H9 (cell line): ENCODE measurements at regions not wholly inside any gene's neighbourhood (a gene's known extent, or its start where the extent isn't known, plus 50 kb on each side); places are given as distances from the start of the nearest gene placed in this dataset.

Experiments
- DNase-seq: peaks from one replicate; pipeline ENCODE4 v3.0.0-alpha.2; 2017
- H2AFZ ChIP-seq: one replicate; pipeline ENCODE4 v1.6.1; 2013; ENCODE audit warnings: mild to moderate bottlenecking, low read length, control low read depth, moderate library complexity
- H2AK5ac ChIP-seq: 2 replicates; pipeline ENCODE4 v1.6.1; 2013; ENCODE audit warnings: low read length, control low read depth, mixed read lengths; ENCODE audit not compliant: insufficient read length
- H2BK120ac ChIP-seq: one replicate; pipeline ENCODE4 v1.6.1; 2013; ENCODE audit warnings: low read depth, mild to moderate bottlenecking, low read length, control low read depth, inconsistent platforms; ENCODE audit not compliant: poor library complexity, severe bottlenecking
- H2BK12ac ChIP-seq: 2 replicates; pipeline ENCODE4 v1.6.1; 2013; ENCODE audit warnings: low read length, control low read depth, mixed read lengths, low read depth; ENCODE audit not compliant: insufficient read length
- H2BK15ac ChIP-seq: 2 replicates; pipeline ENCODE4 v1.6.1; 2013; ENCODE audit warnings: low read depth, low read length, control low read depth
- H2BK20ac ChIP-seq: one replicate; pipeline ENCODE4 v1.6.1; 2013; ENCODE audit warnings: low read depth, mild to moderate bottlenecking, low read length, control low read depth, inconsistent platforms; ENCODE audit not compliant: poor library complexity, severe bottlenecking
- H2BK5ac ChIP-seq: 2 replicates; pipeline ENCODE4 v1.6.1; 2013; ENCODE audit warnings: low read length, control low read depth, mixed read lengths; ENCODE audit not compliant: insufficient read length
- H3K14ac ChIP-seq: 2 replicates; pipeline ENCODE4 v1.6.1; 2013; ENCODE audit warnings: low read length, control low read depth; ENCODE audit not compliant: insufficient read depth
- H3K18ac ChIP-seq: 2 replicates; pipeline ENCODE4 v1.6.1; 2013; ENCODE audit warnings: low read depth, mild to moderate bottlenecking, mixed read lengths, low read length, control low read depth; ENCODE audit not compliant: insufficient read length
- H3K23ac ChIP-seq: 2 replicates; pipeline ENCODE4 v1.6.1; 2013; ENCODE audit warnings: low read length, control low read depth, mixed read lengths, low read depth; ENCODE audit not compliant: insufficient read length
- H3K23me2 ChIP-seq: 2 replicates; pipeline ENCODE4 v1.6.1; 2013; ENCODE audit warnings: low read depth, mild to moderate bottlenecking, mixed read lengths, low read length, control low read depth; ENCODE audit not compliant: insufficient read length, poor library complexity, severe bottlenecking
- H3K27ac ChIP-seq: 2 replicates; pipeline ENCODE4 v1.5.1; 2013; ENCODE audit warnings: low read length, control low read depth, mixed read lengths, low read depth; ENCODE audit not compliant: insufficient read length
- H3K27me3 ChIP-seq: 2 replicates; pipeline ENCODE4 v1.6.1; 2013; ENCODE audit warnings: low read length, control low read depth, inconsistent platforms; ENCODE audit not compliant: insufficient read depth
- H3K4ac ChIP-seq: 2 replicates; pipeline ENCODE4 v1.6.1; 2013; ENCODE audit warnings: low read depth, mild to moderate bottlenecking, control low read depth, inconsistent platforms, low read length, moderate library complexity
- H3K4me1 ChIP-seq: 2 replicates; pipeline ENCODE4 v1.6.1; 2013; ENCODE audit warnings: low read length, control low read depth, inconsistent platforms; ENCODE audit not compliant: insufficient read depth
- H3K4me2 ChIP-seq: 2 replicates; pipeline ENCODE4 v1.6.1; 2013; ENCODE audit warnings: low read length, control low read depth, mixed read lengths; ENCODE audit not compliant: insufficient read length, insufficient read depth
- H3K56ac ChIP-seq: 2 replicates; pipeline ENCODE4 v1.6.1; 2013; ENCODE audit warnings: low read depth, mild to moderate bottlenecking, mixed read lengths, low read length, control low read depth; ENCODE audit not compliant: insufficient read length
- H3K79me1 ChIP-seq: 2 replicates; pipeline ENCODE4 v1.6.1; 2013; ENCODE audit warnings: low read depth, mild to moderate bottlenecking, moderate library complexity, low read length, control low read depth, inconsistent platforms; ENCODE audit not compliant: insufficient read depth, poor library complexity, severe bottlenecking
- H3K79me2 ChIP-seq: 2 replicates; pipeline ENCODE4 v1.6.1; 2013; ENCODE audit warnings: low read length, control low read depth, inconsistent platforms; ENCODE audit not compliant: insufficient read depth
- H3K9ac ChIP-seq: 2 replicates; pipeline ENCODE4 v1.6.1; 2013; ENCODE audit warnings: low read length, control low read depth, mixed read lengths; ENCODE audit not compliant: insufficient read length; ENCODE audit errors: extremely low read depth
- H3K9me3 ChIP-seq: one replicate; pipeline ENCODE4 v1.6.1; 2013; ENCODE audit warnings: low read depth, low read length, inconsistent platforms; ENCODE audit not compliant: control insufficient read depth
- H3T11ph ChIP-seq: one replicate; pipeline ENCODE4 v1.6.1; 2013; ENCODE audit warnings: mild to moderate bottlenecking, low read length, control low read depth, inconsistent platforms
- H4K20me1 ChIP-seq: one replicate; pipeline ENCODE4 v1.6.1; 2013; ENCODE audit not compliant: control insufficient read depth, insufficient read length, insufficient read depth
- H4K5ac ChIP-seq: 2 replicates; pipeline ENCODE4 v1.6.1; 2013; ENCODE audit warnings: low read depth, mild to moderate bottlenecking, mixed read lengths, low read length, control low read depth; ENCODE audit not compliant: insufficient read length
- H4K8ac ChIP-seq: replicated peaks from 2 replicates; pipeline ENCODE4 v1.6.1; 2013; ENCODE audit warnings: low read length, control low read depth, mixed read lengths, low read depth; ENCODE audit not compliant: insufficient read length
- H4K91ac ChIP-seq: 2 replicates; pipeline ENCODE4 v1.6.1; 2013; ENCODE audit warnings: low read depth, mild to moderate bottlenecking, moderate library complexity, mixed read lengths, low read length, control low read depth; ENCODE audit not compliant: insufficient read length
- H3K27ac Mint-ChIP-seq, 3 experiments: 2 replicates in 2 of 3; 3 replicates in 1 of 3; pipeline ENCODE4 v1.8.0; 2020 to 2021; ENCODE audit warnings: mixed read lengths in 3 of 3, mild to moderate bottlenecking in 1 of 3, moderate library complexity in 1 of 3
- H3K27me3 Mint-ChIP-seq: 2 replicates; pipeline ENCODE4 v1.8.0; 2021; ENCODE audit warnings: low read depth, mild to moderate bottlenecking, moderate library complexity, mixed read lengths
- H3K36me3 Mint-ChIP-seq, 3 experiments: 2 replicates in 2 of 3; 3 replicates in 1 of 3; pipeline ENCODE4 v1.8.0; 2020 to 2021; ENCODE audit warnings: low read depth in 3 of 3, mixed read lengths in 3 of 3; ENCODE audit not compliant: insufficient read depth in 1 of 3
- H3K4me1 Mint-ChIP-seq, 2 experiments: 2 replicates each; pipeline ENCODE4 v1.8.0; 2020; ENCODE audit warnings: mixed read lengths in 2 of 2
- H3K4me3 Mint-ChIP-seq, 2 experiments: 2 replicates in 1 of 2; 3 replicates in 1 of 2; pipeline ENCODE4 v1.8.0; 2020 to 2021; ENCODE audit warnings: mild to moderate bottlenecking in 2 of 2, mixed read lengths in 2 of 2, moderate library complexity in 1 of 2
- H3K9me3 Mint-ChIP-seq, 2 experiments: 2 replicates in 1 of 2; 3 replicates in 1 of 2; pipeline ENCODE4 v1.8.0; 2020; ENCODE audit warnings: mild to moderate bottlenecking in 2 of 2, mixed read lengths in 2 of 2, moderate library complexity in 1 of 2
- WGBS: extraction: QIAGEN DNeasy Blood & Tissue Kit; methylation state at CpG from one replicate; pipeline ENCODE4 v1.1.7; 2013; ENCODE audit warnings: missing lambda C conversion rate, low lambda C conversion rate, mixed read lengths; ENCODE audit not compliant: insufficient read length; ENCODE audit errors: extremely low coverage; 5-methylcytosine and 5-hydroxymethylcytosine counted together
- TF ChIP-seq, protein P1 (sequence below): fragments of 200-600 bp; sonication (generic); conservative IDR thresholded peaks from 3 replicates; pipeline ENCODE4 v1.8.0; 2021; ENCODE audit warnings: antibody characterized with exemption, mild to moderate bottlenecking

DNA sequence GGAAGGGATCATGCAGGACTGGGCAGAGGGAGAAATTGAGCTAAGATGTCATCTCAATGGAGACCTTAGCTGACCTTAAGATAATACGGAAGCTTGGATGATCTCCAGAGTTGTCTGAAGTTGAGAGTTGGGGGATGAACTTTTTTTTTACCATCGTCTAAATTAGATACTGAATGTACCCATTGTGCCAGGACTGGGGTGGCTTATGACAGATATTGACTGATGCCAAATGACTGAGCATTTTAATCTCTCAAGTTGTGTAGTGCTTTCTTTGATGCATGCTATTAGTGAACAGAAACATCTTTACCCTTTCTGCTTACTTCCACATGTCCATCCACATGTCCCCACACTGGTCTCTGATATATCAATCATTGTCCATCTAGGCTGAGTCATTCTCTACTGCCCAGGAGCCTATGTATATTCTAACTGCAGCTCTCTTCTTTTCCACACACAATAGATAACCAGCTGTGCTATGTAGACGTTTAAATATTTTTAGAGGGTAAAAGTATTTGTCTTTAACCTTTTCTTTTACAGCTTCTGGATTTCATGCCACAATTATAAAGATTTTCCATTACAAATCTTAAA lies 60.2 kb upstream of the ZKSCAN2 start:
- H3K79me1 ChIP-seq = no peaks in the 10 kb centered on the region
- no peak overlapping the region for H2BK12ac ChIP-seq
- peaks cover 11 to 19% of the 10 kb centered on the region in 2 experiments; a peak in 4 of 5 replicates for H3K9me3 Mint-ChIP-seq
- H3K27me3 Mint-ChIP-seq = no peaks in the 10 kb centered on the region
- no peak overlapping the region for H4K5ac ChIP-seq
- H3K27me3 ChIP-seq = no peaks in the 10 kb centered on the region
- no peak overlapping the region for H3K4me3 Mint-ChIP-seq
- no peak for DNase-seq
- no peak overlapping the region for H2BK120ac ChIP-seq
- H3K4ac ChIP-seq = no peak overlapping the region
- H3K4me1 Mint-ChIP-seq = peaks cover 10% of the 10 kb centered on the region in 2 experiments
- no peak overlapping the region for H3K27ac ChIP-seq
- TF ChIP-seq, protein P1, sequence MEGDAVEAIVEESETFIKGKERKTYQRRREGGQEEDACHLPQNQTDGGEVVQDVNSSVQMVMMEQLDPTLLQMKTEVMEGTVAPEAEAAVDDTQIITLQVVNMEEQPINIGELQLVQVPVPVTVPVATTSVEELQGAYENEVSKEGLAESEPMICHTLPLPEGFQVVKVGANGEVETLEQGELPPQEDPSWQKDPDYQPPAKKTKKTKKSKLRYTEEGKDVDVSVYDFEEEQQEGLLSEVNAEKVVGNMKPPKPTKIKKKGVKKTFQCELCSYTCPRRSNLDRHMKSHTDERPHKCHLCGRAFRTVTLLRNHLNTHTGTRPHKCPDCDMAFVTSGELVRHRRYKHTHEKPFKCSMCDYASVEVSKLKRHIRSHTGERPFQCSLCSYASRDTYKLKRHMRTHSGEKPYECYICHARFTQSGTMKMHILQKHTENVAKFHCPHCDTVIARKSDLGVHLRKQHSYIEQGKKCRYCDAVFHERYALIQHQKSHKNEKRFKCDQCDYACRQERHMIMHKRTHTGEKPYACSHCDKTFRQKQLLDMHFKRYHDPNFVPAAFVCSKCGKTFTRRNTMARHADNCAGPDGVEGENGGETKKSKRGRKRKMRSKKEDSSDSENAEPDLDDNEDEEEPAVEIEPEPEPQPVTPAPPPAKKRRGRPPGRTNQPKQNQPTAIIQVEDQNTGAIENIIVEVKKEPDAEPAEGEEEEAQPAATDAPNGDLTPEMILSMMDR = no peak
- no peak overlapping the region for H2BK15ac ChIP-seq
- H3K23ac ChIP-seq = no peak overlapping the region
- H3K4me2 ChIP-seq = no peak overlapping the region
- H3K23me2 ChIP-seq = no peaks in the 10 kb centered on the region
- H2BK20ac ChIP-seq = no peak overlapping the region
- H3K9me3 ChIP-seq = no peaks in the 10 kb centered on the region
- H3K79me2 ChIP-seq = no peaks in the 10 kb centered on the region
- H3K9ac ChIP-seq = no peak overlapping the region
- H3T11ph ChIP-seq = no peak overlapping the region
- H4K8ac ChIP-seq = no peak overlapping the region
- 0 out of 2 replicates have a peak, but pooled peaks cover 2% of the 10 kb centered on the region for H3K4me1 ChIP-seq
- no peak overlapping the region for H3K18ac ChIP-seq
- H3K36me3 Mint-ChIP-seq = peaks cover 0 to 10% (median 10%) of the 10 kb centered on the region in 3 experiments; a peak in 4 of 7 replicates
- H3K27ac Mint-ChIP-seq = peak overlapping the region in 1 of 3 experiments; percentile 8; a peak in 2 of 7 replicates
- H4K20me1 ChIP-seq = no peaks in the 10 kb centered on the region
- H4K91ac ChIP-seq = no peak overlapping the region
- no CpG with 5 or more reads among the region's 3 CpGs for WGBS
- no peak overlapping the region for H3K56ac ChIP-seq
- no peak overlapping the region for H2AFZ ChIP-seq
- H3K14ac ChIP-seq = no peak overlapping the region
- H2AK5ac ChIP-seq = no peak overlapping the region
- H2BK5ac ChIP-seq = no peak overlapping the region
